ENCODE measurements at regions not wholly inside any gene's neighbourhood (a gene's known extent, or its start where the extent isn't known, plus 50 kb on each side); places are given as distances from the start of the nearest gene placed in this dataset.

GRCh38 chr15:94061041-94061440 lies 170.3 kb upstream of the MCTP2 start:
- H3K4me3 ChIP-seq, result no peak overlapping the region
- TF ChIP-seq POLR2AphosphoS5 (IDR thresholded peaks at IDR 0.05), result no peak
- no peak for TF ChIP-seq CTCF (IDR thresholded peaks at IDR 0.05)
- TF ChIP-seq POLR2A (IDR thresholded peaks at IDR 0.05), result no peak
- no peaks in the 10 kb centered on the region for H3K9me3 ChIP-seq
- intact Hi-C loops (cut with DNase I; ENCODE audit: low total_unique reads), result loop anchor here (5.0 kb wide), 1 partner anchor 81 kb away; no protein-coding TSS in a partner anchor
- H3K27ac ChIP-seq, result no peak overlapping the region
- H3K27me3 ChIP-seq, result no peaks in the 10 kb centered on the region
- DNase-seq (ENCODE audit: low spot score in 2 of 2), result no peak
- H3K36me3 ChIP-seq, result no peaks in the 10 kb centered on the region
- H3K4me1 ChIP-seq, result no peaks in the 10 kb centered on the region

- Histone ChIP-seq H3K27me3 (no peaks in the 10 kb centered on the region), H3K4me1 (no peaks in the 10 kb centered on the region), H3K4me3 (no peak overlapping the region), H3K9me3 (no peaks in the 10 kb centered on the region), H3K36me3 (no peaks in the 10 kb centered on the region), H3K27ac (no peak overlapping the region)
- intact Hi-C loops (cut with DNase I; ENCODE audit: low total_unique reads), result no loop called here
- DNase-seq (ENCODE audit: low spot score in 2 of 2), result no peak
- TF ChIP-seq POLR2A (IDR thresholded peaks at IDR 0.05) (no peak), POLR2AphosphoS5 (IDR thresholded peaks at IDR 0.05) (no peak), CTCF (IDR thresholded peaks at IDR 0.05) (no peak)
These were observed 172.3 kb upstream of the MCTP2 start for GRCh38 chr15:94059013-94059587.

- Histone ChIP-seq H3K27me3 (no peaks in the 10 kb centered on the region), H3K27ac (no peak overlapping the region), H3K4me3 (no peak overlapping the region)
These were observed 174.1 kb upstream of the MCTP2 start for GRCh38 chr15:94057305-94057704.

GRCh38 chr15:94056314-94056713 lies 175.0 kb upstream of the MCTP2 start:
- Histone ChIP-seq H3K27me3 (no peaks in the 10 kb centered on the region), H3K36me3 (no peaks in the 10 kb centered on the region), H3K9me3 (no peaks in the 10 kb centered on the region), H3K27ac (no peak overlapping the region), H3K4me1 (no peaks in the 10 kb centered on the region), H3K4me3 (no peak overlapping the region)
- intact Hi-C loops (cut with DNase I; ENCODE audit: low total_unique reads), result no loop called here
- DNase-seq (ENCODE audit: low spot score in 2 of 2), result no peak
- no peak for TF ChIP-seq POLR2A (IDR thresholded peaks at IDR 0.05)
- no peak for TF ChIP-seq POLR2AphosphoS5 (IDR thresholded peaks at IDR 0.05)
- TF ChIP-seq CTCF (IDR thresholded peaks at IDR 0.05), result no peak

More at GRCh38 chr15:94057305-94057704, 174.1 kb upstream of the MCTP2 start:
- no peaks in the 10 kb centered on the region for H3K9me3 ChIP-seq
- intact Hi-C loops (cut with DNase I; ENCODE audit: low total_unique reads), result no loop called here
- no peak for DNase-seq (ENCODE audit: low spot score in 2 of 2)
- no peaks in the 10 kb centered on the region for H3K4me1 ChIP-seq
- no peaks in the 10 kb centered on the region for H3K36me3 ChIP-seq
- TF ChIP-seq POLR2AphosphoS5 (IDR thresholded peaks at IDR 0.05) (no peak), POLR2A (IDR thresholded peaks at IDR 0.05) (no peak), CTCF (IDR thresholded peaks at IDR 0.05) (no peak)

GRCh38 chr15:94053626-94054025 lies 177.7 kb upstream of the MCTP2 start:
- no peak overlapping the region for H3K4me3 ChIP-seq
- TF ChIP-seq POLR2AphosphoS5 (IDR thresholded peaks at IDR 0.05) (no peak), POLR2A (IDR thresholded peaks at IDR 0.05) (no peak), CTCF (IDR thresholded peaks at IDR 0.05) (no peak)
- no peak overlapping the region for H3K27ac ChIP-seq
- no peak for DNase-seq (ENCODE audit: low spot score in 2 of 2)
- H3K9me3 ChIP-seq, result no peaks in the 10 kb centered on the region
- no peaks in the 10 kb centered on the region for H3K4me1 ChIP-seq
- intact Hi-C loops (cut with DNase I; ENCODE audit: low total_unique reads), result no loop called here
- H3K36me3 ChIP-seq, result no peaks in the 10 kb centered on the region
- H3K27me3 ChIP-seq, result no peaks in the 10 kb centered on the region
